Kidney epithelial cell (primary cell): ENCODE measurements at regions not wholly inside any gene's neighbourhood (a gene's known extent, or its start where the extent isn't known, plus 50 kb on each side); places are given as distances from the start of the nearest gene placed in this dataset.

Source experiments
- DNase-seq: peaks from one replicate; pipeline ENCODE4 v3.0.0-alpha.2; 2010; ENCODE audit warnings: low read depth
- H3K27me3 ChIP-seq: 2 replicates; pipeline ENCODE4 v1.6.0; 2011; ENCODE audit warnings: low read length; ENCODE audit not compliant: control insufficient read depth, insufficient read depth
- H3K36me3 ChIP-seq: 2 replicates; pipeline ENCODE4 v1.5.1; 2011; ENCODE audit warnings: low read length; ENCODE audit not compliant: control insufficient read depth, insufficient read depth
- H3K4me3 ChIP-seq: 2 replicates; pipeline ENCODE4 v1.5.1; 2011; ENCODE audit warnings: low read depth, mild to moderate bottlenecking, control low read depth, low read length
- TF ChIP-seq, protein P1 (sequence below): IDR thresholded peaks from 2 replicates; pipeline ENCODE4 v1.5.1; 2011; ENCODE audit warnings: mild to moderate bottlenecking, moderate library complexity, low read length, control low read depth, inconsistent platforms; ENCODE audit not compliant: insufficient read depth, poor library complexity, severe bottlenecking

- TF ChIP-seq, protein P1, sequence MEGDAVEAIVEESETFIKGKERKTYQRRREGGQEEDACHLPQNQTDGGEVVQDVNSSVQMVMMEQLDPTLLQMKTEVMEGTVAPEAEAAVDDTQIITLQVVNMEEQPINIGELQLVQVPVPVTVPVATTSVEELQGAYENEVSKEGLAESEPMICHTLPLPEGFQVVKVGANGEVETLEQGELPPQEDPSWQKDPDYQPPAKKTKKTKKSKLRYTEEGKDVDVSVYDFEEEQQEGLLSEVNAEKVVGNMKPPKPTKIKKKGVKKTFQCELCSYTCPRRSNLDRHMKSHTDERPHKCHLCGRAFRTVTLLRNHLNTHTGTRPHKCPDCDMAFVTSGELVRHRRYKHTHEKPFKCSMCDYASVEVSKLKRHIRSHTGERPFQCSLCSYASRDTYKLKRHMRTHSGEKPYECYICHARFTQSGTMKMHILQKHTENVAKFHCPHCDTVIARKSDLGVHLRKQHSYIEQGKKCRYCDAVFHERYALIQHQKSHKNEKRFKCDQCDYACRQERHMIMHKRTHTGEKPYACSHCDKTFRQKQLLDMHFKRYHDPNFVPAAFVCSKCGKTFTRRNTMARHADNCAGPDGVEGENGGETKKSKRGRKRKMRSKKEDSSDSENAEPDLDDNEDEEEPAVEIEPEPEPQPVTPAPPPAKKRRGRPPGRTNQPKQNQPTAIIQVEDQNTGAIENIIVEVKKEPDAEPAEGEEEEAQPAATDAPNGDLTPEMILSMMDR, result no peak
- DNase-seq, result no peak
- no peaks in the 10 kb centered on the region for H3K27me3 ChIP-seq
- no peaks in the 10 kb centered on the region for H3K36me3 ChIP-seq
- H3K4me3 ChIP-seq, result no peak overlapping the region
These were observed 167.9 kb upstream of the MAF start for GRCh38 chr16:79768276-79768970.

GRCh38 chr16:79767421-79768275 is 167.1 kb upstream of the MAF start:
- no peak for DNase-seq
- TF ChIP-seq, protein P1, result no peak
- no peaks in the 10 kb centered on the region for H3K27me3 ChIP-seq
- H3K36me3 ChIP-seq, result no peaks in the 10 kb centered on the region
- no peak overlapping the region for H3K4me3 ChIP-seq

DNA sequence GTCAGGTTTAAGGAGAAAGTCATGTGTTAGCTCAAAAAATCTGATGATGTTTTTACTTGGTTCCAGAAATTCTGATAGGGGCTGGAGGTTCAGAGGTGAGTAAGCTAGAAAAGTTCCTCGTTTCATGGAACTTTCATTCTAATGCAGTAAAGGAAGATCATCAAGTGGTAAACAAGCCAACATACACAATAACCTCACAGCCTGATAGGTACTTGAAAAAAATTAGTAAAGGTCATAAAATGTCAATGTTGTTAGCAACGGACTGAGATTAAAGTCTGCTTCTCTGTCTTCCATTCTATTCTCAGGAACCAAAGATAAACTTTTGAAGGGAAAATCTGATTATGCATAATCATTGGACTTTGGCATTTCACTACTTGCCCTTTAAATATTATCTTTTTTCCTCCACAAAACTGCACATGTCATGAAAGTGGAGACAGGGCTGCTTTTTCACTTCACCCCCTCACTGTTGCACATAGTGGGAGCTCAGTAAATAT is 165.4 kb upstream of the MAF start:
- DNase-seq, result no peak
- Histone ChIP-seq H3K36me3 (no peaks in the 10 kb centered on the region), H3K4me3 (no peak overlapping the region), H3K27me3 (no peaks in the 10 kb centered on the region)
- TF ChIP-seq, protein P1, result no peak

- Histone ChIP-seq H3K27me3 (no peaks in the 10 kb centered on the region), H3K4me3 (no peak overlapping the region), H3K36me3 (no peaks in the 10 kb centered on the region)
- TF ChIP-seq, protein P1, result no peak
- DNase-seq, result no peak
These were observed 164.9 kb upstream of the MAF start for GRCh38 chr16:79765431-79765830.

GRCh38 chr16:79764415-79765110 is 164.0 kb upstream of the MAF start:
- TF ChIP-seq, protein P1, result no peak
- Histone ChIP-seq H3K4me3 (no peak overlapping the region), H3K36me3 (no peaks in the 10 kb centered on the region), H3K27me3 (no peaks in the 10 kb centered on the region)
- DNase-seq, result no peak
